HEK293 (cell line): ENCODE measurements at regions not wholly inside any gene's neighbourhood (a gene's known extent, or its start where the extent isn't known, plus 50 kb on each side); places are given as distances from the start of the nearest gene placed in this dataset.

Source experiments
- ZNF274 ChIP-seq, 2 experiments: fragments of 200-500 bp in 1 of 2; fragments of 450-650 bp in 1 of 2; sonication (Bioruptor generic) in 1 of 2; formaldehyde crosslinking in 1 of 2; IDR thresholded peaks; 2 replicates each; pipeline versions ENCODE4 v1.5.1 to v1.6.1; 2014 to 2016; ENCODE audit warnings: borderline replicate concordance in 1 of 2, inconsistent platforms in 1 of 2, low read length in 1 of 2, missing biosample characterization in 1 of 2, missing genetic modification characterization in 1 of 2
- ZNF561 ChIP-seq: fragments of 450-650 bp; IDR thresholded peaks from 2 replicates; pipeline ENCODE4 v1.5.1; 2018; ENCODE audit warnings: missing biosample characterization, missing genetic modification characterization, borderline replicate concordance
- ZNF76 ChIP-seq: fragments of 450-650 bp; formaldehyde crosslinking; IDR thresholded peaks from 2 replicates; pipeline ENCODE4; 2016; ENCODE audit warnings: low read depth, missing biosample characterization, missing genetic modification characterization, borderline replicate concordance
- TF ChIP-seq, protein P1 (sequence below): fragments of 450-650 bp; formaldehyde crosslinking; IDR thresholded peaks from 2 replicates; pipeline ENCODE4 v1.5.1; 2017; ENCODE audit warnings: missing biosample characterization, missing genetic modification characterization
- TF ChIP-seq, protein P2 (sequence below): fragments of 450-650 bp; formaldehyde crosslinking; IDR thresholded peaks from 2 replicates; pipeline ENCODE4 v1.5.1; 2016; ENCODE audit warnings: missing biosample characterization, missing genetic modification characterization
- TF ChIP-seq, protein P3 (sequence below): fragments of 450-650 bp; formaldehyde crosslinking; IDR thresholded peaks from 2 replicates; pipeline ENCODE4 v1.5.1; 2016; ENCODE audit warnings: missing biosample characterization, missing genetic modification characterization

DNA sequence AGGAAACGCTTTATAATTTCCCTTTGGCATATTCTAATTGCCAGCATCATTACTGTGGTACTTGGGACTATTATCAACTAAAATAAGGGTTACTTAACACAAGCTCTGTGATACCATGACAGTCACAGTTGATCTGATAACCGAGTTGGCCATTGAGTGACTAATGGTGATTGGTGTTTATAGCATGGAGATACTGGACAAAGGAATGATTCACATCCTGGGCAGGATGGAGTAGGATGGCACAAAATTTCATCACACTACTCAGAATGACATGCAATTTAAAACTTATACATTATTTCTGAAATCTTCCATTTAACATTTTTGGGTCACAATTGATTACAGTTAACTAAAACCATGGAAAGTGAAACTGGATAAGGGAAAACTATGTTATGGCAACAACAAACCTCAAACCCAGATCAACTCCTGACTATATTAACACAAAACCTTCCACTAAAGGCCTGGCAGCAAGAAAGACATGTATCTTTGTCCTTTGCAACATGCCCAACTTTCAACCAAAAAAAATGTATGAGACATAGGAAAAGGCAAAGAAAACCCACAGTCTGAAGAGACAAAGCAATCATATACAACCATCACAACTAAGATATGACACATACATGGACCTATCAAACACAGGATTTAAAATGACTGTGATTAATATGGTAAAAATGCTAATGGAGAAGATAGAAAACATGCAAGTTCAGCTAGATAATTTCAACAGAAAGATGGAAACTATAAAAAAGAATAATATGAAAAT is 208.5 kb upstream of the NRP1 start:
- TF ChIP-seq, protein P1, sequence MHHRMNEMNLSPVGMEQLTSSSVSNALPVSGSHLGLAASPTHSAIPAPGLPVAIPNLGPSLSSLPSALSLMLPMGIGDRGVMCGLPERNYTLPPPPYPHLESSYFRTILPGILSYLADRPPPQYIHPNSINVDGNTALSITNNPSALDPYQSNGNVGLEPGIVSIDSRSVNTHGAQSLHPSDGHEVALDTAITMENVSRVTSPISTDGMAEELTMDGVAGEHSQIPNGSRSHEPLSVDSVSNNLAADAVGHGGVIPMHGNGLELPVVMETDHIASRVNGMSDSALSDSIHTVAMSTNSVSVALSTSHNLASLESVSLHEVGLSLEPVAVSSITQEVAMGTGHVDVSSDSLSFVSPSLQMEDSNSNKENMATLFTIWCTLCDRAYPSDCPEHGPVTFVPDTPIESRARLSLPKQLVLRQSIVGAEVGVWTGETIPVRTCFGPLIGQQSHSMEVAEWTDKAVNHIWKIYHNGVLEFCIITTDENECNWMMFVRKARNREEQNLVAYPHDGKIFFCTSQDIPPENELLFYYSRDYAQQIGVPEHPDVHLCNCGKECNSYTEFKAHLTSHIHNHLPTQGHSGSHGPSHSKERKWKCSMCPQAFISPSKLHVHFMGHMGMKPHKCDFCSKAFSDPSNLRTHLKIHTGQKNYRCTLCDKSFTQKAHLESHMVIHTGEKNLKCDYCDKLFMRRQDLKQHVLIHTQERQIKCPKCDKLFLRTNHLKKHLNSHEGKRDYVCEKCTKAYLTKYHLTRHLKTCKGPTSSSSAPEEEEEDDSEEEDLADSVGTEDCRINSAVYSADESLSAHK (tag by site-specific recombination), result no peak
- no peak for TF ChIP-seq ZNF561
- TF ChIP-seq, protein P2, sequence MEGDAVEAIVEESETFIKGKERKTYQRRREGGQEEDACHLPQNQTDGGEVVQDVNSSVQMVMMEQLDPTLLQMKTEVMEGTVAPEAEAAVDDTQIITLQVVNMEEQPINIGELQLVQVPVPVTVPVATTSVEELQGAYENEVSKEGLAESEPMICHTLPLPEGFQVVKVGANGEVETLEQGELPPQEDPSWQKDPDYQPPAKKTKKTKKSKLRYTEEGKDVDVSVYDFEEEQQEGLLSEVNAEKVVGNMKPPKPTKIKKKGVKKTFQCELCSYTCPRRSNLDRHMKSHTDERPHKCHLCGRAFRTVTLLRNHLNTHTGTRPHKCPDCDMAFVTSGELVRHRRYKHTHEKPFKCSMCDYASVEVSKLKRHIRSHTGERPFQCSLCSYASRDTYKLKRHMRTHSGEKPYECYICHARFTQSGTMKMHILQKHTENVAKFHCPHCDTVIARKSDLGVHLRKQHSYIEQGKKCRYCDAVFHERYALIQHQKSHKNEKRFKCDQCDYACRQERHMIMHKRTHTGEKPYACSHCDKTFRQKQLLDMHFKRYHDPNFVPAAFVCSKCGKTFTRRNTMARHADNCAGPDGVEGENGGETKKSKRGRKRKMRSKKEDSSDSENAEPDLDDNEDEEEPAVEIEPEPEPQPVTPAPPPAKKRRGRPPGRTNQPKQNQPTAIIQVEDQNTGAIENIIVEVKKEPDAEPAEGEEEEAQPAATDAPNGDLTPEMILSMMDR, result no peak
- TF ChIP-seq ZNF76 (tag by site-specific recombination), result no peak
- no peak for TF ChIP-seq ZNF274 (IDR thresholded peaks at IDR 0.05; ENCODE audit: low read length)
- TF ChIP-seq ZNF274 (tag by site-specific recombination; IDR thresholded peaks at IDR 0.05; ENCODE audit: borderline replicate concordance), result no peak
- TF ChIP-seq, protein P3, sequence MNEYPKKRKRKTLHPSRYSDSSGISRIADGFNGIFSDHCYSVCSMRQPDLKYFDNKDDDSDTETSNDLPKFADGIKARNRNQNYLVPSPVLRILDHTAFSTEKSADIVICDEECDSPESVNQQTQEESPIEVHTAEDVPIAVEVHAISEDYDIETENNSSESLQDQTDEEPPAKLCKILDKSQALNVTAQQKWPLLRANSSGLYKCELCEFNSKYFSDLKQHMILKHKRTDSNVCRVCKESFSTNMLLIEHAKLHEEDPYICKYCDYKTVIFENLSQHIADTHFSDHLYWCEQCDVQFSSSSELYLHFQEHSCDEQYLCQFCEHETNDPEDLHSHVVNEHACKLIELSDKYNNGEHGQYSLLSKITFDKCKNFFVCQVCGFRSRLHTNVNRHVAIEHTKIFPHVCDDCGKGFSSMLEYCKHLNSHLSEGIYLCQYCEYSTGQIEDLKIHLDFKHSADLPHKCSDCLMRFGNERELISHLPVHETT (tag by site-specific recombination), result no peak
